ENCODE measurements at regions not wholly inside any gene's neighbourhood (a gene's known extent, or its start where the extent isn't known, plus 50 kb on each side); places are given as distances from the start of the nearest gene placed in this dataset.

DNA sequence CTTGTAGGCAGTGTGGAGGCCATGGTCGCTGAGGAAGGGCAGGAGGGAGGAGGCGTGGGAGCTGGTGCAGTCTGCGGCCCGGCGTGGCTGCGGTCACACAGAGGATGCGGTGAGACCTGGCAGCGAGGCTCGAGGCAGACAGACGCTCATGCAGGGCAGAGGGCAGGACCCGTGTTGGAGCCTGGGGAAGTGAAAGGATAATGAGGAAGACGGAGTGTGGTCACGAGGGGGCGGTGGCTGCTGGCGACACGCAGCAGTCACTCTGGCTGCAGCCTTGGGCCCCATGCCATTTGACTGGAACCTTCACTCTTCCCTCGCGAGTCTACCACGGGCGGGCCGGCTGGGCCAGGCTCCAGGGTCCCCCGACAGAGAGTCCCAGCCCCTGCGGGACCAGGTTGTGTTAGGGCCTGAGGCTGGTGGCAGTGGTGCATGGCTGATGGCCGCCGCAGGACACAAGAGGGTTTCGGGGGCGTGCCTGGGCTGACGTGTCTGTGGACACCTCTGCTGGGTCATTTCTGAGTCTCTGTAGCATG is 68.8 kb upstream of the HGFAC start:
- no peak overlapping the region for H3K4me3 ChIP-seq (ENCODE audit: low read length)
- H3K79me2 ChIP-seq (ENCODE audit: low read length), result no peaks in the 10 kb centered on the region
- 0 out of 2 replicates have a peak, but pooled peaks cover 10% of the 10 kb centered on the region for H3K4me1 ChIP-seq (ENCODE audit: low read length)
- no peaks in the 10 kb centered on the region for H4K20me1 ChIP-seq (ENCODE audit: insufficient read depth, low read length)
- no peaks in the 10 kb centered on the region for H3K27me3 ChIP-seq (replicated peaks; ENCODE audit: insufficient read depth, low read length)
- H3K27ac ChIP-seq (ENCODE audit: low read length), result no peak overlapping the region
- no peaks in the 10 kb centered on the region for H3F3A ChIP-seq (ENCODE audit: insufficient read depth, low read length)
- no peak overlapping the region for H3K4me2 ChIP-seq (ENCODE audit: low read depth, low read length)
- no peak overlapping the region for H2AFZ ChIP-seq (ENCODE audit: low read length)
- DNase-seq, result no peak
- H3K9ac ChIP-seq (ENCODE audit: low read length), result no peak overlapping the region
- H3K9me3 ChIP-seq (replicated peaks; ENCODE audit: insufficient read depth, low read length), result no peaks in the 10 kb centered on the region
- H3K9me2 ChIP-seq (replicated peaks; ENCODE audit: insufficient read depth, low read length), result no peaks in the 10 kb centered on the region
- TF ChIP-seq EZH2 (optimal IDR thresholded peaks at IDR 0.05; ENCODE audit: low read depth, low read length) (no peak), EZH2phosphoT487 (IDR thresholded peaks at IDR 0.05; ENCODE audit: low read length) (no peak)
- TF ChIP-seq, protein P1, sequence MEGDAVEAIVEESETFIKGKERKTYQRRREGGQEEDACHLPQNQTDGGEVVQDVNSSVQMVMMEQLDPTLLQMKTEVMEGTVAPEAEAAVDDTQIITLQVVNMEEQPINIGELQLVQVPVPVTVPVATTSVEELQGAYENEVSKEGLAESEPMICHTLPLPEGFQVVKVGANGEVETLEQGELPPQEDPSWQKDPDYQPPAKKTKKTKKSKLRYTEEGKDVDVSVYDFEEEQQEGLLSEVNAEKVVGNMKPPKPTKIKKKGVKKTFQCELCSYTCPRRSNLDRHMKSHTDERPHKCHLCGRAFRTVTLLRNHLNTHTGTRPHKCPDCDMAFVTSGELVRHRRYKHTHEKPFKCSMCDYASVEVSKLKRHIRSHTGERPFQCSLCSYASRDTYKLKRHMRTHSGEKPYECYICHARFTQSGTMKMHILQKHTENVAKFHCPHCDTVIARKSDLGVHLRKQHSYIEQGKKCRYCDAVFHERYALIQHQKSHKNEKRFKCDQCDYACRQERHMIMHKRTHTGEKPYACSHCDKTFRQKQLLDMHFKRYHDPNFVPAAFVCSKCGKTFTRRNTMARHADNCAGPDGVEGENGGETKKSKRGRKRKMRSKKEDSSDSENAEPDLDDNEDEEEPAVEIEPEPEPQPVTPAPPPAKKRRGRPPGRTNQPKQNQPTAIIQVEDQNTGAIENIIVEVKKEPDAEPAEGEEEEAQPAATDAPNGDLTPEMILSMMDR (IDR thresholded peaks at IDR 0.05; ENCODE audit: low read length), result no peak
- H3K36me3 ChIP-seq (replicated peaks; ENCODE audit: insufficient read depth, low read length), result no peaks in the 10 kb centered on the region

DNA sequence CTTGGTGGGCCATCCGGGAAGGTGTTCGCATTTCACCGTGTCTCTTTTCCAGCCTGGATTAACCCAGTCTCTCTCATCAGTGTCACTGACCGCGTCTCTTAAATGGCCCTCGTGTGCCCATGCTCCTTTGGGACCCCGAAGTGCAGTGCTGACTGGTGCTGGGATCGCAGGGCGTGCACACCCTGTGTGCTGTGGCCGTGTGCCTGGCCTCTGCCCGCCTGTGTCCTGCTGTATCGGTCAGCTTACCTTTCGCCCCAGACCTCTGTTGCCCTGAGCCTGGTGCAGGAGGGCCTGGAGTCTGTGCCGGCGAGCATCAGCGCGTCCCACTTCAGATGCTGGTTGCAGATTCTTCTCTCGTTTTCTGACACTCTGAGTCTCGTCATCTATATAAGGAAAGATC is 68.3 kb upstream of the HGFAC start:
- no peak for DNase-seq
- H3K36me3 ChIP-seq (replicated peaks; ENCODE audit: insufficient read depth, low read length), result no peaks in the 10 kb centered on the region
- H3K79me2 ChIP-seq (ENCODE audit: low read length), result no peaks in the 10 kb centered on the region
- H3K9me2 ChIP-seq (replicated peaks; ENCODE audit: insufficient read depth, low read length), result no peaks in the 10 kb centered on the region
- no peaks in the 10 kb centered on the region for H3K27me3 ChIP-seq (replicated peaks; ENCODE audit: insufficient read depth, low read length)
- TF ChIP-seq EZH2phosphoT487 (IDR thresholded peaks at IDR 0.05; ENCODE audit: low read length), result no peak
- TF ChIP-seq, protein P1 (IDR thresholded peaks at IDR 0.05; ENCODE audit: low read length), result no peak
- H3K4me3 ChIP-seq (ENCODE audit: low read length), result no peak overlapping the region
- H3K4me2 ChIP-seq (ENCODE audit: low read depth, low read length), result no peak overlapping the region
- 0 out of 2 replicates have a peak, but pooled peaks cover 10% of the 10 kb centered on the region for H3K4me1 ChIP-seq (ENCODE audit: low read length)
- H3K9me3 ChIP-seq (replicated peaks; ENCODE audit: insufficient read depth, low read length), result no peaks in the 10 kb centered on the region
- H3K9ac ChIP-seq (ENCODE audit: low read length), result no peak overlapping the region
- H3F3A ChIP-seq (ENCODE audit: insufficient read depth, low read length), result no peaks in the 10 kb centered on the region
- no peak overlapping the region for H2AFZ ChIP-seq (ENCODE audit: low read length)
- H3K27ac ChIP-seq (ENCODE audit: low read length), result no peak overlapping the region
- H4K20me1 ChIP-seq (ENCODE audit: insufficient read depth, low read length), result no peaks in the 10 kb centered on the region

DNA sequence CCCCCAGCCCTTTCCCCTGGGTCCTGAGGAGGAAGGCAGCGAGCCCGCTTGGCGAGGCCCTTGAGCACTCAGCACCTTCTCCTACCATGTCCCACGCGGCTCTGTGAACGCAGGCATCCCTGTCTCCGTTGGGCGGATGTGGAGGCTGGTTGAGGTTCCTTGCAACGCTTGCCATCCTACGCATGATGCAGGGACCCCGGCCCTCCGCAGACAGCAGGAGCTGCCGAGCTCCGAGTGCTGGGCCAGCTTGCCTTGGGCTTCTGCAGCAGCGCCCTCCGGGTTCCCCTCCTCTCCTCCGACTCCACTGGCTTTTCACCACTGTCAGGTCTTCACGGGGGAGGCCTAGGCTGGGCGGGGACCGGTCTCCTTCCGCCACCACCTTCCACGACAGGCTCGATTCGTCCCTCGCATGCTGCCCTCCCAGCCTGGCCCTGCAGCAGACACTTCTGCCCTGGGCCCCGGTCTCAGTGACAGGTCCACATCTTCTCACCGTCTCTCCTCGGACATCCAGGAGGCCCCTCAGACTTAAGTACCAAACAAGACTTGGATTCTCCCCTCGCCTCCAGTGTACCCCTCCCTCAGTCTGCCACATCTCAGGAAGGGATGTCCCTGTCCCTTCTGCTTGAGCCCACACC is 67.6 kb upstream of the HGFAC start:
- Histone ChIP-seq H2AFZ (ENCODE audit: low read length) (no peak overlapping the region), H3K4me1 (ENCODE audit: low read length) (0 out of 2 replicates have a peak, but pooled peaks cover 9% of the 10 kb centered on the region), H3K9ac (ENCODE audit: low read length) (no peak overlapping the region), H3K9me3 (replicated peaks; ENCODE audit: insufficient read depth, low read length) (no peaks in the 10 kb centered on the region), H3K9me2 (replicated peaks; ENCODE audit: insufficient read depth, low read length) (no peaks in the 10 kb centered on the region), H3K27me3 (replicated peaks; ENCODE audit: insufficient read depth, low read length) (no peaks in the 10 kb centered on the region), H4K20me1 (ENCODE audit: insufficient read depth, low read length) (no peaks in the 10 kb centered on the region), H3K4me2 (ENCODE audit: low read depth, low read length) (no peak overlapping the region), H3K27ac (ENCODE audit: low read length) (no peak overlapping the region), H3F3A (ENCODE audit: insufficient read depth, low read length) (no peaks in the 10 kb centered on the region), H3K79me2 (ENCODE audit: low read length) (no peaks in the 10 kb centered on the region), H3K4me3 (ENCODE audit: low read length) (no peak overlapping the region), H3K36me3 (replicated peaks; ENCODE audit: insufficient read depth, low read length) (no peaks in the 10 kb centered on the region)
- TF ChIP-seq EZH2 (optimal IDR thresholded peaks at IDR 0.05; ENCODE audit: low read depth, low read length) (no peak), EZH2phosphoT487 (IDR thresholded peaks at IDR 0.05; ENCODE audit: low read length) (no peak)
- TF ChIP-seq, protein P1 (IDR thresholded peaks at IDR 0.05; ENCODE audit: low read length), result no peak
- DNase-seq, result no peak
